IMR-90 (cell line): ENCODE measurements at regions not wholly inside any gene's neighbourhood (a gene's known extent, or its start where the extent isn't known, plus 50 kb on each side); places are given as distances from the start of the nearest gene placed in this dataset.

Experiments used
- ATAC-seq: fragments of 200-7000 bp; cut with Tn5 transposase; 2 replicates; pipeline ENCODE4 v1.9.1; 2020; ENCODE audit warnings: low read depth, mild to moderate bottlenecking, moderate library complexity
- BruUV-seq: library from RNA; stranded (reverse); fragments of 400-500 nt; replicated peaks from 2 replicates; lab custom pipeline; 2021; lab: Mats Ljungman, UMichigan
- CTCF ChIA-PET: fragments of 300-600 bp; formaldehyde crosslinking; extraction: SDS; loops from one replicate; lab custom pipeline; 2021; ENCODE audit warnings: antibody characterized with exemption; lab: Yijun Ruan, JAX
- POLR2A ChIA-PET: fragments of 300-600 bp; sonication (Branson Sonifier 250); formaldehyde crosslinking; loops from one replicate; lab custom pipeline; 2022; ENCODE audit warnings: antibody characterized with exemption; ENCODE audit not compliant: unreplicated experiment; lab: Charles Lee
- DNase-seq: peaks from one replicate; pipeline ENCODE4 v3.0.0; 2013
- H2AFZ ChIP-seq: replicated peaks from 2 replicates; pipeline ENCODE3; 2013; ENCODE audit warnings: low read length, mild to moderate bottlenecking; ENCODE audit not compliant: poor library complexity
- H2AK5ac ChIP-seq: 2 replicates; pipeline ENCODE4 v1.6.1; 2013; ENCODE audit warnings: low read depth, low read length, inconsistent platforms
- H2AK9ac ChIP-seq: replicated peaks from 2 replicates; pipeline ENCODE3; 2013; ENCODE audit warnings: mild to moderate bottlenecking, low read depth, low read length, moderate library complexity; ENCODE audit not compliant: poor library complexity
- H2BK120ac ChIP-seq: 2 replicates; pipeline ENCODE4 v1.6.1; 2013; ENCODE audit warnings: low read depth, low read length, inconsistent platforms
- H2BK15ac ChIP-seq: 3 replicates; pipeline ENCODE4 v1.6.1; 2013; ENCODE audit warnings: low read depth, low read length, inconsistent platforms
- H2BK20ac ChIP-seq: 2 replicates; pipeline ENCODE4 v1.6.1; 2013; ENCODE audit warnings: low read depth, mild to moderate bottlenecking, inconsistent platforms, low read length, moderate library complexity
- H2BK5ac ChIP-seq: 2 replicates; pipeline ENCODE4 v1.6.1; 2013; ENCODE audit warnings: mild to moderate bottlenecking, low read depth, low read length, inconsistent platforms; ENCODE audit not compliant: poor library complexity, severe bottlenecking
- H3K14ac ChIP-seq: replicated peaks from 2 replicates; pipeline ENCODE4 v1.6.1; 2013; ENCODE audit warnings: low read depth, low read length, inconsistent platforms
- H3K18ac ChIP-seq: 2 replicates; pipeline ENCODE4 v1.6.1; 2013; ENCODE audit warnings: low read depth, low read length, control low read depth
- H3K23ac ChIP-seq: 2 replicates; pipeline ENCODE4 v1.6.1; 2013; ENCODE audit warnings: low read depth, low read length, inconsistent platforms
- H3K27ac ChIP-seq: 2 replicates; pipeline ENCODE4 v1.5.1; 2013; ENCODE audit warnings: mild to moderate bottlenecking, control low read depth, low read length; ENCODE audit not compliant: insufficient read depth
- H3K27me3 ChIP-seq: 2 replicates; pipeline ENCODE4 v1.6.1; 2013; ENCODE audit warnings: low read length; ENCODE audit not compliant: control insufficient read depth, insufficient read depth
- H3K36me3 ChIP-seq: 2 replicates; pipeline ENCODE4 v1.6.1; 2013; ENCODE audit warnings: low read length, mixed read lengths; ENCODE audit not compliant: control insufficient read depth, insufficient read depth
- H3K4ac ChIP-seq: 2 replicates; pipeline ENCODE4 v1.6.1; 2013; ENCODE audit warnings: low read depth, low read length, inconsistent platforms
- H3K4me1 ChIP-seq: 2 replicates; pipeline ENCODE4 v1.6.1; 2013; ENCODE audit warnings: low read length, mixed read lengths; ENCODE audit not compliant: control insufficient read depth, insufficient read depth
- H3K4me2 ChIP-seq: 2 replicates; pipeline ENCODE4 v1.6.1; 2013; ENCODE audit warnings: low read depth, mild to moderate bottlenecking, control low read depth, low read length, moderate library complexity
- H3K4me3 ChIP-seq: 2 replicates; pipeline ENCODE4 v1.5.1; 2013; ENCODE audit warnings: low read depth, mild to moderate bottlenecking, control low read depth, low read length, moderate library complexity; ENCODE audit not compliant: insufficient read depth
- H3K56ac ChIP-seq: 2 replicates; pipeline ENCODE4 v1.6.1; 2013; ENCODE audit warnings: low read length, inconsistent platforms; ENCODE audit not compliant: insufficient read depth; ENCODE audit errors: extremely low read depth
- H3K79me1 ChIP-seq, 2 experiments: 2 replicates each; pipeline ENCODE4 v1.6.1; 2013; ENCODE audit warnings: low read length in 2 of 2, inconsistent platforms in 1 of 2, low read depth in 1 of 2
- H3K9ac ChIP-seq: 2 replicates; pipeline ENCODE4 v1.6.1; 2013; ENCODE audit warnings: low read depth, low read length, control low read depth
- H3K9me1 ChIP-seq: 2 replicates; pipeline ENCODE4 v1.6.1; 2013; ENCODE audit warnings: low read length, inconsistent platforms; ENCODE audit not compliant: insufficient read depth
- H3K9me3 ChIP-seq: 2 replicates; pipeline ENCODE4 v1.6.1; 2013; ENCODE audit warnings: low read length; ENCODE audit not compliant: control insufficient read depth, insufficient read depth
- H4K20me1 ChIP-seq: 2 replicates; pipeline ENCODE4 v1.6.1; 2013; ENCODE audit warnings: low read length, inconsistent platforms; ENCODE audit not compliant: insufficient read depth
- H4K5ac ChIP-seq: 2 replicates; pipeline ENCODE4 v1.6.1; 2013; ENCODE audit warnings: mild to moderate bottlenecking, low read depth, low read length, control low read depth
- H4K8ac ChIP-seq, 2 experiments: 2 replicates each; pipeline ENCODE4 v1.6.1; 2013; ENCODE audit warnings: low read depth in 2 of 2, low read length in 2 of 2, control low read depth in 1 of 2, inconsistent platforms in 1 of 2
- H4K91ac ChIP-seq: 2 replicates; pipeline ENCODE4 v1.6.1; 2013; ENCODE audit warnings: low read depth, low read length, inconsistent platforms; ENCODE audit not compliant: insufficient read depth
- NFE2L2 ChIP-seq: fragments of 150-350 bp; IDR thresholded peaks from 2 replicates; pipeline ENCODE4 v1.6.1; 2016; ENCODE audit warnings: low read depth, mild to moderate bottlenecking, low read length
- RFX5 ChIP-seq: IDR thresholded peaks from 2 replicates; pipeline ENCODE4 v1.8.0; 2012; ENCODE audit warnings: low read depth, mild to moderate bottlenecking, low read length, moderate library complexity
- whole genome bisulfite sequencing, 2 experiments: methylation state at CpG; one replicate each; pipeline versions ENCODE4 v1.1.5 to v1.1.7; 2013; ENCODE audit warnings: missing lambda C conversion rate in 2 of 2; ENCODE audit not compliant: insufficient read length in 1 of 2; ENCODE audit errors: extremely low coverage in 2 of 2; 5-methylcytosine and 5-hydroxymethylcytosine counted together
- dilution Hi-C: fragments of 300-500 bp; cut with HindIII; formaldehyde crosslinking; loops from one replicate; pipeline ENCODE4 v1.14.3; 2018; ENCODE audit warnings: low sequenced_read_pairs; ENCODE audit not compliant: unreplicated experiment
- in situ Hi-C: fragments of 300-500 bp; cut with MboI; formaldehyde crosslinking; loops from 3 replicates; pipeline ENCODE4 v1.14.3; 2019; ENCODE audit warnings: low sequenced_read_pairs, inconsistent platforms, mixed read lengths
- intact Hi-C: fragments of 100-400 bp; cut with micrococcal nuclease; formaldehyde crosslinking; loops from 2 replicates; pipeline ENCODE4 v1.10.0; 2022
- TF ChIP-seq, protein P1 (sequence below): fragments of 150-350 bp; IDR thresholded peaks from 2 replicates; pipeline ENCODE4 v1.6.1; 2017; ENCODE audit warnings: mild to moderate bottlenecking, antibody characterized with exemption, low read length, low read depth

DNA sequence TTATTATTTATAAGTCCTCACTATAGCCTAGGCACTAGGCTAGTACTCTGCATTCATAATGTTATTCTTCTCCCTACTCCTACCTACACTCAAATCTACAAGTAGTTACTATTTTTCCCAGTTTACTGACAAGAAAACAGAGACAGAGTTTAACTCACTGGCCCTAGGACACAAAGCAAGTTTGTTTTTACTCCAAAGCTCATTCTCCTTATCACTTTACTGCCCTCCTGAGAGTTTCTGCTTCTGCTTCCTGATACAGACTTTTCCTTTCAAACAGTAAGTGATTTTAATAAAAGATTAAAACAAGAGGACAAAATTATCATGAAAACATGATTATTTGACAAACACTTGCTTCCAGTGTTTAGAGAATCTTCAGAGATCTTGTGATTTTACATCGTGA, 60.6 kb upstream of the CADPS start:
- Histone ChIP-seq H3K9ac (no peak overlapping the region), H3K9me1 (no peaks in the 10 kb centered on the region), H4K20me1 (no peaks in the 10 kb centered on the region), H2BK5ac (no peak overlapping the region), H2AK9ac (no peak overlapping the region), H3K14ac (no peak overlapping the region), H2BK20ac (no peak overlapping the region), H3K4me1 (no peaks in the 10 kb centered on the region), H3K79me1 (no peaks in the 10 kb centered on the region), H3K4me3 (no peak overlapping the region), H4K8ac (no peak overlapping the region), H3K4me2 (no peak overlapping the region), H3K27me3 (no peaks in the 10 kb centered on the region), H4K5ac (no peak overlapping the region), H3K27ac (no peak overlapping the region), H3K23ac (no peak overlapping the region), H2AFZ (no peak overlapping the region), H4K91ac (no peak overlapping the region), H2BK15ac (no peak overlapping the region), H2AK5ac (no peak overlapping the region), H3K36me3 (no peaks in the 10 kb centered on the region), H3K56ac (no peak overlapping the region), H3K4ac (no peak overlapping the region), H2BK120ac (no peak overlapping the region), H3K18ac (no peak overlapping the region), H3K9me3 (peaks cover 9% of the 10 kb centered on the region)
- BruUV-seq, result no TSS peak
- TF ChIP-seq RFX5, result no peak
- TF ChIP-seq, protein P1, sequence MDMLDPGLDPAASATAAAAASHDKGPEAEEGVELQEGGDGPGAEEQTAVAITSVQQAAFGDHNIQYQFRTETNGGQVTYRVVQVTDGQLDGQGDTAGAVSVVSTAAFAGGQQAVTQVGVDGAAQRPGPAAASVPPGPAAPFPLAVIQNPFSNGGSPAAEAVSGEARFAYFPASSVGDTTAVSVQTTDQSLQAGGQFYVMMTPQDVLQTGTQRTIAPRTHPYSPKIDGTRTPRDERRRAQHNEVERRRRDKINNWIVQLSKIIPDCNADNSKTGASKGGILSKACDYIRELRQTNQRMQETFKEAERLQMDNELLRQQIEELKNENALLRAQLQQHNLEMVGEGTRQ, result no peak
- no peak for TF ChIP-seq NFE2L2
- no CpG with 5 or more reads among the region's 1 CpG for WGBS, 2 experiments
- in situ Hi-C loops (no loop called here), dilution Hi-C loops (no loop called here), intact Hi-C loops (no loop called here)
- ATAC-seq (no peak), DNase-seq (no peak)
- POLR2A ChIA-PET, result no interaction called here
- CTCF ChIA-PET, result no interaction called here
